Nephron progenitor cell (in vitro differentiated cells): ENCODE measurements at regions not wholly inside any gene's neighbourhood (a gene's known extent, or its start where the extent isn't known, plus 50 kb on each side); places are given as distances from the start of the nearest gene placed in this dataset.

Source experiments
- DNase-seq: peaks from one replicate; pipeline ENCODE4 v3.0.0; 2021
- H3K27ac Mint-ChIP-seq: 2 replicates; pipeline ENCODE4 v1.8.0; 2021; ENCODE audit warnings: mild to moderate bottlenecking, moderate library complexity, mixed read lengths
- H3K27me3 Mint-ChIP-seq: 2 replicates; pipeline ENCODE4 v1.8.0; 2021; ENCODE audit warnings: mild to moderate bottlenecking, low read depth, mixed read lengths; ENCODE audit not compliant: poor library complexity
- H3K36me3 Mint-ChIP-seq: 2 replicates; pipeline ENCODE4 v1.8.0; 2021; ENCODE audit warnings: low read depth, mixed read lengths
- H3K4me1 Mint-ChIP-seq: 2 replicates; pipeline ENCODE4 v1.8.0; 2021; ENCODE audit warnings: mixed read lengths
- H3K4me3 Mint-ChIP-seq: 2 replicates; pipeline ENCODE4 v1.8.0; 2021; ENCODE audit warnings: mild to moderate bottlenecking, moderate library complexity, mixed read lengths
- H3K9me3 Mint-ChIP-seq: 2 replicates; pipeline ENCODE4 v1.8.0; 2021; ENCODE audit warnings: mild to moderate bottlenecking, moderate library complexity, mixed read lengths
- TF ChIP-seq, protein P1 (sequence below): fragments of 200-600 bp; sonication (generic); IDR thresholded peaks from 2 replicates; pipeline ENCODE4 v1.5.0; 2021; ENCODE audit warnings: antibody characterized with exemption

DNA sequence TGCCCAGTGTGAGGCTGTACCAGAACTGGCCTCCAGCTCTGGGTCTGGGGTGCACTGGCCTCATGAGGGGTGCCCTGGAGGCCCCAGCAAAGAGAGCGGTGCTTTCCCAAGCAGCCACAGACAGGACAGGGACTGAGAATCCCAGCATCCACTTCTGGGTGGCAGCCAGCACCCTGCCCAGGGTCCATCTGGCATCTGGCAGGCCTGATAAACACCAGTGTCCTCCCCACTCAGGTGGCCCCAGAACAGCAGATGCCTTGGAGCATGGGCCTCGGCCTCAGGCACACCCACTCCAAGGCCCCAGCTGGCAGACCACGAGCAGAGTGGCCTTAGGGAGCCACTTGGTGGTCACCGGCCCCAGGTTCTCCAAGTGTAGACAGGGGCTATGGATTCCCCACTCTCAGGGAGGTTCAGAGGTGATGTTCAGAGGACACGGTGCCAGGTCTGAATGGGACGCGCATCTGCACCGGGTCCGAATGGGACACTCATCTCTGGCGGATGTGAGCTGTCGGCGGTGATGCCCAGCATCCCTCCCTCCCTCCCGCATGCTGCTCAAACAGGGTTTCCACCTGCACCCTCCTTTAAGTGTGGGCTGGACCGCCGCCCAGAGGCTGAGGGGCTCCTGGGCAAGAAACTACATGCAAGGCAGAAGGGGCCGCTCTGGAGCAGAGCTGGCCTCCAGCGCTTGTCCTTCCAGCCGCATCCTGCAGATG, 82.2 kb upstream of the GPC1 start:
- Mint-ChIP-seq H3K27ac (no peak overlapping the region), H3K27me3 (peaks cover 4% of the 10 kb centered on the region), H3K36me3 (no peaks in the 10 kb centered on the region), H3K4me3 (no peak overlapping the region), H3K4me1 (peaks cover 56% of the 10 kb centered on the region), H3K9me3 (peaks cover 3% of the 10 kb centered on the region)
- TF ChIP-seq, protein P1, sequence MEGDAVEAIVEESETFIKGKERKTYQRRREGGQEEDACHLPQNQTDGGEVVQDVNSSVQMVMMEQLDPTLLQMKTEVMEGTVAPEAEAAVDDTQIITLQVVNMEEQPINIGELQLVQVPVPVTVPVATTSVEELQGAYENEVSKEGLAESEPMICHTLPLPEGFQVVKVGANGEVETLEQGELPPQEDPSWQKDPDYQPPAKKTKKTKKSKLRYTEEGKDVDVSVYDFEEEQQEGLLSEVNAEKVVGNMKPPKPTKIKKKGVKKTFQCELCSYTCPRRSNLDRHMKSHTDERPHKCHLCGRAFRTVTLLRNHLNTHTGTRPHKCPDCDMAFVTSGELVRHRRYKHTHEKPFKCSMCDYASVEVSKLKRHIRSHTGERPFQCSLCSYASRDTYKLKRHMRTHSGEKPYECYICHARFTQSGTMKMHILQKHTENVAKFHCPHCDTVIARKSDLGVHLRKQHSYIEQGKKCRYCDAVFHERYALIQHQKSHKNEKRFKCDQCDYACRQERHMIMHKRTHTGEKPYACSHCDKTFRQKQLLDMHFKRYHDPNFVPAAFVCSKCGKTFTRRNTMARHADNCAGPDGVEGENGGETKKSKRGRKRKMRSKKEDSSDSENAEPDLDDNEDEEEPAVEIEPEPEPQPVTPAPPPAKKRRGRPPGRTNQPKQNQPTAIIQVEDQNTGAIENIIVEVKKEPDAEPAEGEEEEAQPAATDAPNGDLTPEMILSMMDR, result no peak
- DNase-seq, result no peak

DNA sequence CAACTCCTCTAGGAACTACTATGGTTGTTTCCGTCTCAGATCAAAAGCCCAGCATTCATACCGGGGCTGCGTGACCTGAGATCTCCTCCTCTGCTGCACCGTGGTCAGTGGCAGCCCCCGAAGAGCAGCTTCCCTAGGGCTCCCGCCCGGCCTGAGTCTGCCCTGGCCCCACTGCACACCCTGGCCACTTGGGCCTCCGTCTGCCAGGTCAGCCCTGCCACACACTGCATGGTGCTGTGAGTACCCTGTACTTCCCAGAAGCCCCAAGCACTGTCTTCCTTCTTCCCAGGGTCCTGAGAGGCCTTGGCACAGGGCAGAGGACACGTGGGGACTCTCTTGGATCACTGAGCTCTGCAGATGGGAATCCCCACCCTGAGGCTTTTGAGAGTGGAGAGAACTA, 81.5 kb upstream of the GPC1 start:
- TF ChIP-seq, protein P1, result no peak
- Mint-ChIP-seq H3K36me3 (no peaks in the 10 kb centered on the region), H3K27ac (no peak overlapping the region), H3K4me3 (no peak overlapping the region), H3K9me3 (peaks cover 3% of the 10 kb centered on the region), H3K27me3 (peaks cover 4% of the 10 kb centered on the region), H3K4me1 (peaks cover 50% of the 10 kb centered on the region)
- DNase-seq, result no peak

DNA sequence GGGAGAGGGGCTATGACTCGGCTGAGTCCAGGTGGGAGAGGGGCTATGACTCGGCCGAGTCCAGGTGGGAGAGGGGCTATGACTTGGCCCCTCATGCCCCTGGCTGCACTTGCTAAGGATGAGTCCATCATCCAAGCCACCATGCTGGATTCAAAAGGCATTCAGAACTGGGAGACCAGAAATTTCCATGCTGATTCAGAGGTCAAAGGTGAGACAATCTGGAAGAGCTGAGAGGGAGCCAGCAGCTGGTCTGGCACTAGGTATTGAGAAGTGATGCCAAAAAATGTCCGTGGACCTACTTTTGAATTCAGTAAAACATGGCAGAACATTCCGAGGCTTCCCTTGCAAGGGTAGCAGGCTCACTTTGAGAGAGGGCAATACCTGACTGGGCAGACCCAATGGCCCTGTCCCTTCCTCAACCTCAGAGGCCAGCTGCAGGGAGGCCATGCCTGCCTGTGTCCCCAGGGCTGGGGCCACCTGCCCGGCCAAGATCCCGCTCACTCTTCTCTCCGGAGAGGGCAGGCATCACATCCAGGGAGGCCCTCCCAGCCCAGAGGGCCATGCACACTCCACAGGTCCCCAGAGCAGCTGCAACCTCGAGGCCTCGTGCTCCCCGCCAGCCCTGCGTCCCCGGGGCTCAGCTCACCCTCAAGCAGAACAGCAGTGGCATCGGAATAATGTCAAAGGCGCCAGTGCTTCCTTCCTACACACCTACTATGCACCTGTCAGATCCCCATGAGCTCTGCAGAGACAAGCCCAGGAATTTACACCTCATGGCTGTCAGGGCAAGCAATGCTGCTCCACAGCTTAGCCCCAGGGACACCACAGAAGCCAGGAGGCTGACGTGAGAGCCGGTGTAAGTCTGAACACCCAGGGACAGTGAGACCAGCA, 80.2 kb upstream of the GPC1 start:
- Mint-ChIP-seq H3K27ac (peak overlapping the region; percentile 75), H3K36me3 (peaks cover 2% of the 10 kb centered on the region), H3K9me3 (peaks cover 9% of the 10 kb centered on the region), H3K4me3 (no peak overlapping the region), H3K27me3 (peaks cover 4% of the 10 kb centered on the region), H3K4me1 (peaks cover 48% of the 10 kb centered on the region)
- no peak for DNase-seq
- TF ChIP-seq, protein P1, result no peak

DNA sequence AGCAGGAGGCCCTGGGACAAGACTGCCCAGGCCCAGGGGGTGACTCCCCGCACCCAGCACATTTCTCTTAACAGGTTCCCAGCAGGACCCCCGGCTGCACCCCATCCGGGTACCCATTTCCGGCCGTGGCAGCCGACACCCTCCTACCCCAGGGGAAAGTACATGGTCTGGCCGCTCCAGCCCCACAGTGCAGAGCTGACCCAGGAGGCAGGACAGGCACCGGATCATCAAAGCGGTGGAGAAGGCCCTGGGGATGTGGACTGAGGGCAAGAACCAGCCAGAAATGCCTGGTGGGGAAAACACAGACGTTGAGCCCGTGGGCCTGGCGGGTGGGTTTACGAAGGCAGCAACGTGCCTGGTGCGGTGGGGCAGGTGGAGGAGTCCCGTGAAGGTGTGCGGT, 79.5 kb upstream of the GPC1 start:
- DNase-seq, result no peak
- H3K36me3 Mint-ChIP-seq, result peaks cover 9% of the 10 kb centered on the region
- H3K4me1 Mint-ChIP-seq, result peaks cover 43% of the 10 kb centered on the region
- no peak overlapping the region for H3K4me3 Mint-ChIP-seq
- peaks cover 4% of the 10 kb centered on the region for H3K27me3 Mint-ChIP-seq
- TF ChIP-seq, protein P1, result no peak
- H3K27ac Mint-ChIP-seq, result peak overlapping the region; percentile 77
- H3K9me3 Mint-ChIP-seq, result peaks cover 16% of the 10 kb centered on the region

DNA sequence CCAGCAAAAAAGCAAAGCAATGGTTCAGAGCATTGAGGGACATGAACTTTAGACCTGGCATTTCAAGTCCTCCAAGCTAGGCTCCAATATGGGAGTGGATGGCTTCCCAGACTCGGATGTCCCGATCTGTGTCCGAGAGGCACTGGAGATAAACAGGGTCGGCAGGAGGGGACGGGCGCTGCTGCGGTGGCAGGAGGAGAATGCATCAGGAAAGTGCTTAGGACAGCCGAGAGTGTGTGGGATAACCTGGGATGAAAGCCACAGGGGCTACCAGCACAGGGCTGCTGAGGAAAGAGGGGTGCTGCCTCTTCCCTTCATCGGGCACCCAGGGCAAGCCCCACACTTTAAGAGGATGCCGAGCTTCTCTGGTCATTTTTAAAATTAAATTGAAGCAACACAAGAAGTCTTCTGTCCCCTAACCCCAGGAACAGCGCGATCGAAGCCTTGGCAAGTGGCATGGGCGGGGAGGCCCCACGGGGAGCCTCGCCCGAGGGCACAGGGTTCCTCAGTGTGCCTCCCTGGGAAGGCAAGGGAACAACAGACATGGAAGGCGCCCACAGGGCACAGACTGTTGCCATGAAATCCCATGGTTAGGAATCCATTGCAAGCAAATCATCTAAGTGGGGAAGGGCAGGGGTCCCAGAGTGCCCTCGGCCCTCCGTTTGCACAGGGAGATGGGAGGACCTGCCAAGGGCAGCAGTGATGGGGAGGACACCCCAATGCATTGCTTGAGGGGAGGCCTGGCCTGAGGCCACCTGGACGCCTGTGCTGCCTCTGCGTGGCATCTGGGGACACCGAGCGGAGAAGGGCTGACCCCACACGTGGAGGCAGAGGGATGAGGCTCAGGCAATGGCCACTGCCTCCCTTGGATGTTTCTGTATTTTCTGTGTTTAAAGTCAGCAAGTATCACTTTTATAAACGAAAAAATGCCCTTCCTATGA, 78.5 kb upstream of the GPC1 start:
- peaks cover 26% of the 10 kb centered on the region for H3K9me3 Mint-ChIP-seq
- H3K4me1 Mint-ChIP-seq, result peaks cover 42% of the 10 kb centered on the region
- peaks cover 5% of the 10 kb centered on the region for H3K27me3 Mint-ChIP-seq
- H3K36me3 Mint-ChIP-seq, result peaks cover 15% of the 10 kb centered on the region
- TF ChIP-seq, protein P1, result no peak
- peak overlapping the region; percentile 29 for H3K27ac Mint-ChIP-seq
- H3K4me3 Mint-ChIP-seq, result no peak overlapping the region
- no peak for DNase-seq
